ENCODE measurements at regions not wholly inside any gene's neighbourhood (a gene's known extent, or its start where the extent isn't known, plus 50 kb on each side); places are given as distances from the start of the nearest gene placed in this dataset.

- no peak for DNase-seq (ENCODE audit: low read depth in 2 of 2)
Measured at GRCh38 chr15:70505936-70506912, 257.1 kb downstream of the UACA start.

- DNase-seq (ENCODE audit: low read depth in 2 of 2) = peak in 1 of 2 experiments; percentile 27
Measured at GRCh38 chr15:70505411-70505919, 257.9 kb downstream of the UACA start.

DNA sequence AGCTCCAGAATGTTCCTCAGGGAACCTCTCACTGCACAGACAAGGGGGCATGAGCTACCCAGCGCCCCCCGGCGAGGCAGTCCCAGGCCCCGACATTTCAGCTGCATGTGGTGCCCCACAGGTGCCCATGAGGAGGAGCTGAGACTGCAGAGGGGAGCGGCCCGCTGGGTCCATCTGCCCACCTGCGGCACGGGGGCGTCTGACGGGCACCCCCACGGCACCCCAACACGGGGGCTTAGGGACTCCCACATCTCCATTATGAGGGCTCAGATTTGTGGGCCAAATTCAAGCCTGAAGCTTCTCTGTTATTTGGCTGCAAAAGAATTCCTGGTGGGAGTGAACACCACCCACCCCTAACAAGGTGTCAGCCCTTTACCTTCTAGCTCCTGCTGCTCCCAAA lies 258.4 kb downstream of the UACA start:
- DNase-seq (ENCODE audit: low read depth in 2 of 2) = no peak

DNA sequence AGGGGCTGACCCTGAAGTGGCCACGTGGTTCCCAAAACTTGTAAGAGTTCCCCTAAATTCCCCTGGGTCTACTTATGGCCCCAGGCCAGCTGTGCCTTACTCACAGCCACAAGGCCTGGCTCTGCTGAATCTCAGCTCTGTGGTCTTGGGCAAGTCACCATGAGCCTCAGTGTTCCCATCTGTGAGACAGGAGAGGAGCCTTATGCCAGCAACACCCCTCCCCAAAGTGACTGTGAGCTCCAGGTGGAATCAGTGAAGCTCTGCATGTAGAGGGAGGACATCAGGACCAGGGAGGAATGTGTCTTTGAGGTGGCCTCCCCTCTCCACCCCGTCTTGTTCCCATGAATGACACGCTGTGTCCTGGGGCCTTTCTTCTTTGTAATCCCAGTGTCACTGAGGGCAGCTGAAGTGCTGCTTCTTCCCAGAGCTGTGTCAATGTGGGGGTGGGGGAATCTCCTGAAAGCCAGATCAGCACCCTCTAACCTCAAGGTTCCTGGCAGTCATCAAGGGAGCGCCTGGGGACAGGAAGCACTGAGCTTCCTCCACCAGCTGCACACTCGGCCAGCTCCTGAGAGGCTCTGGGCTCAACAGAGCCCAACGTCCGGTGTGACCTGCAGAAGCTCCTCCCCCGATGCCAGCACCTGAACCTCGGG lies 258.9 kb downstream of the UACA start:
- DNase-seq (ENCODE audit: low read depth in 2 of 2) = peak; percentile 36 to 39

GRCh38 chr15:70503798-70504298 lies 259.5 kb downstream of the UACA start:
- DNase-seq (ENCODE audit: low read depth in 2 of 2) = no peak

DNA sequence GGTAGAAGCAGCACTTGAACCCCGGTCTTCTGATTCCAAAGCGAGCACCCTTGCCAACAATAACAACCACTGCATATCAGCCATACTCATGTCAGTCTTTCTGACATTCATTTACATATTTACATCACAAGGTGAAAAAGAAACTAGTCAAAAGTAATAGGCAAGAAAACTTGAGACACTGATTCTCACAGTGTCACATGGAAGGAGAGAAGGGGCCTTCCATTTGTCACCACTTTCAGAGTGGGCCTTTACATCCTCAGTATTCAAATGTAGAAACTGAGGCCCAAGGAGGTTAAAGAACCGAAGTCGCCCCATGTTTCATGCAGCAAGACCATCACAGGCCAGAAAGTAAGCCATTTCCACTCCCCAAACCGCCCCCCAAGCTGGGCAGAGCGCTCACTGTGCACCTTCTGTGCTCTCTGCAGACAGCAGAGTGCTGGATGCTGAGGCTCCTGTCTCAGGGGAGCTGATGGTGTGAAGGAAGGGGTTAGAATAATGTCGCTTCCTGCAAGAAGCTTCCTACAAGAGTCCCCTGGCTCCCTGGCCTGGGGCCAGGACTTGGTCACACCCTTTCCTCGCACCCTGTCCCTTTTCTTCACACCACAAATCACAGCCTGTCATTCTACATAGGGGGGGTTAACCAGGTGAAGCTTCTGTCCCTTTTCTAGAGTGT lies 260.1 kb downstream of the UACA start:
- DNase-seq (ENCODE audit: low read depth in 2 of 2) = no peak

DNA sequence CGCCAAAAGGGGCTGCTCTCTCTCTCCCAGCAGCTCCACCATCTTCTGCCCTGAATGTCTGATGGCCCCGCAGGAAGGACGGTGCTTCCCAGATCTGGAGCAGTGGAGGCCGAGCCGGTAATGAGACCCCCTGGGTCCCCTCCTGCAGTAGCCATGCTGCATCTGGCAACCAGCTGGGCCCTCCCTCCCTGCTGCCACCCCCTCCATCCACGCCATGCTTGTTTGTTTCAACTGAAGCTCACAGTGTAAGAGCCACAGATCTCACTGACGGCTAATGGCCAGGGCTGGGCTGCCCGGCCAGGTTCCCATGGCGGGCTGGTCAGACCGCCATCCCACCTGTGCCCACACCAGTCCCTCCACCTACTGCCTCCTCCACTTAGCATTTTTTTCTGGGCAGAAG lies 260.8 kb downstream of the UACA start:
- no peak for DNase-seq (ENCODE audit: low read depth in 2 of 2)

DNA sequence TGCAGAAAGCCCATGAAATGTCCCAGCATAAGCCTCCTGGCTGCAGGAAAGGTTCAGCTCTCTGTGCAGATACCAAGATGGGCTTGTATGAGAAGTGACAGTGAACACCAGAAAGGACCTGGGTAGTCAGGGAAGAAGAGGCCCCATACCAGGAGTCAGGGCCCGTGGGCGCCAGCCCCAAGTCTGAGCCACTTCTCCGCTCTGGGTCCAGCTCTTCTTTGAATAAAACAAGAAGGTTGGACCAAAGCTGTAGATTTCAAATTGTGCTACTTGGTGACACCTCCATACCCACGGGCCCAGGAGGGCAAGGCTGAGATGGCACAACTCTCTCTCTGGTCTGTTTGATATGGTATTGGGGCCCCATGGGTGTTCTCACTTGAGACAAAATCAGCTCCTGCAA lies 261.5 kb downstream of the UACA start:
- no peak for DNase-seq (ENCODE audit: low read depth in 2 of 2)

DNA sequence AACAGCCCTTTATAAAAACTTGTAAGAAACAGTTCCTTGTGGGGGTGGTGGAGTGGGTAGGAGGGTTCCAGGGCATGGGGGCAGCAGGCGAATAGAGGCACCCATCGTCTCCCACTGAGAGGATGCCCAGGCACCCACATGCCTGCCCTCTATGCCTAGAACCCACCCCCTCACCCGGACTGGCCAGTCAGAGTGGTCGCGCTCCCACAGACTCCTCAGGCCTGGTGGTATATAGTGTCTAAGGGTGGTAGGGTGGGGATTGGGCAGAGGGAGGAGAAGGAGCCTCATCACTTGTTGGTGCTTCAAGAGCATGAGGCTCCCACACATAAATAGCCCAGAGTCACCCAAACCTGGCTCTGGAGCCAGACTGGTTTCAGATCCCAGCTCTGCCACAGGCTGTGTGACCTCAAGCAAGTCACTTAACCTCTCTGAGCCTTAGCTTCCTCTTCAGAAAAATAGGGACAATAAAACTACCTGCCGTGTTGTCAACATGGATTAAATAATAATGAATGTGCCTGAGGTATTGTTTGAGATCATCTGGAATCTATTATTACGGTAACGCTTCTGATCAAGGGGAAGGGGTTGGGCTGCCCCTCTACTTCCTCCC lies 262.1 kb downstream of the UACA start:
- no peak for DNase-seq (ENCODE audit: low read depth in 2 of 2)

DNA sequence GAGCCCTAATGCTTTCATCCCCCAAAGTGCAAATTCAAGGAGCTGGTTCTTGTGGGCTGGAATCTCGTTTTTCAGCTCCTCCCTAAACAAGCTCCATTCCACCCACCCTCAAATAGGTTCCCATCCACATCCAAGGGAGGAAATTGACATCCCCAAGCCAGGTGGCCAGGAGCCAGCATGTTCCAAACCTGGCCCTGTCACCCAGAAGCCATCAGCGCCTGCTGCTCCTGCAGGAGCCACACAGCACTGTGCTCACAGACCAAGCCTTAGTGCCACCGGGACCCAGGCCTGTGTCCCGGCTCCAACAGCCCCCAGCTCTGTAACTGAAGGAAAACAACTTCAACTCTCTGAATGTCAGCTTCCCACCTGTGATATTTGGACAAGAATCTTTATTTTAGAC lies 263.6 kb downstream of the UACA start:
- DNase-seq (ENCODE audit: low read depth in 2 of 2) = no peak

DNA sequence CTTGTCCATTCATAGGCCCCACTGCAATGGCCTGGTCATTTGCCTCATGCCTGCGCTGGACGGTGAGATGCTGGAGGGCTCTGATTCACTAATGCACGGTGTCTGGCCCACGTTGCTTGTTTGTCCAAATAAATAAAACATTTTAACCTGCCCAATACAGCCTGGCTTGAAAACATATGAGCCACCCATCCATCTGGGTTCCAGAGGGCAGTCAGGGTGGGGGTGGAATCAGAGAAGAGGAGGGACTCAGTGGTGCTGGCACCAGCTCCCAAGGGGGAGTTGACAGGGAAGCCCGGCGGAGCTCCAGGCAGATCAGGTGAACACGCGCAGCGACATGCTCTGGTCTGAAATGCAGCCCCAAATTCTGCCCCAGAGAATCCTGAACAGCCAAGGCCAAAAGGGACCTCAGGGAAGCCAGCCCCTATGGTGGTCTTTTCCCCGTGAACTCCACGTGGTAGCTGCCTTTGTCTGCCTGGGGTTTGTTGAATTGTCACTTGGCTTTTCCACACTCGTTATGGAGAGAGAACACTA lies 265.2 kb downstream of the UACA start:
- DNase-seq (ENCODE audit: low read depth in 2 of 2) = no peak

- DNase-seq (ENCODE audit: low read depth in 2 of 2) = no peak
Measured at GRCh38 chr15:70497661-70498060, 265.7 kb downstream of the UACA start.

DNA sequence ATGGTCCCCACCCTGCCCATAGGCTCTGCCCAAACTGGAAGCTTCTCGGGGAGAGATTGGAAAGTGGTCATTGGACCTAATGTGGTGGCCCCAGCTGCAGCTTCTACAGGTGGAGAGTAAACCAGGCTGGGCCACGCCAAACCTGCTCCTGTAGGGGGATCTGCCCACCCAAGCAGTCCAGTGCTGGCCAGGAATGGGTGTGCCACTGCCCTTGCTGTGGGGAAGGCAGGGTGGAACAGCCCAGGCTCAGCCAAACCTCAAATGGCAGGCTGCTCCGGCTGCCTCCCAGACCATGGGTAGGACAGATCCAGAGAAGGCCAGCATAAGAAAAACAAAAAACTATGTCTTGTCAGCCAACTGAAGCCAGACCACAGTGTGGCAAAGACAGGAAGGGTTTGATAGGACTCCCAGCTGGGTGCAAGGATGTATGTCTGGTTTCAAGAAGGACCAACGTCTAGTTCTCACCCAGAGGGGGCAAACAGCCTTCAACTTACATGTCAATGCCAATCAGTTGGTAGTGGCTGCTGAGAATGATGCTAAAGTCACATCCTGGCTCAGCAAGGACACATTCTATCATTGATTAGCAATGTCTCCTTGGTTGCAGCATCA lies 267.3 kb downstream of the UACA start:
- no peak for DNase-seq (ENCODE audit: low read depth in 2 of 2)

- peak; percentile 66 to 67 for DNase-seq (ENCODE audit: low read depth in 2 of 2)
Measured at GRCh38 chr15:70494852-70495571, 268.3 kb downstream of the UACA start.

GRCh38 chr15:70494517-70494851 lies 268.9 kb downstream of the UACA start:
- no peak for DNase-seq (ENCODE audit: low read depth in 2 of 2)

DNA sequence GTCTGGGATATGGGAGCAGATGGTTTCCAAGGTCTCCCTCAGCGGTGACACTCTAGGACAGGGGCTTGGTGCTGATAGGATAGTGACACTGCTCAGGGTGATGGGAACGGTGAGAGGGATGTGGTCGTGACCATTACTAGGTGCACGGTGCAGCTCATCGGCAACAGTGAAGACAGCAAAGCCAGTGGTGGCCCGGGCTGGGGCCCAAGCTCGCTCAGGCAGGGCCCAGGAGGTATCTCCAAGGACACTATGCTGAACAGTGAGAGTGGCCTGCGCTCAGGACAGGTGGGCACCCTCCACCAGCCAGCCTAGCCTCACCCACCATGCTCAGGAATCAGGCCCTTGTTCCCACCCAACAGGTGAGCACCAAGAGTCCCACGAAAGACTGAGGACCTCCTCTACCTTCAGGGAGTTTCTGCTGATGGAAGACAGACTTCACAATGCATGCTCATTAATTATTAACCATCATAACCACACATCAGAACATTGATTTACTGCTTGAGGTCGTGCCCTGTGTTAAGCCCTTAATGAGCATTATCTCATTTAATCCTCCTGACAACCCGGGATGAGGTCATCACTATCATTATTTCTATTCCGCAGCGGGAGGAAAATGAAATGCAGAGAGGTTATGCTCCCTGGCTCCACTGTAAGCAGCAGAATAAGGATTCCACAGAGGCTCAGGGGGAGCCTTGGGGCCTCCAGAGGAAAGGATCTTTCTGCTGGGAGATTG lies 269.4 kb downstream of the UACA start:
- no peak for DNase-seq (ENCODE audit: low read depth in 2 of 2)

DNA sequence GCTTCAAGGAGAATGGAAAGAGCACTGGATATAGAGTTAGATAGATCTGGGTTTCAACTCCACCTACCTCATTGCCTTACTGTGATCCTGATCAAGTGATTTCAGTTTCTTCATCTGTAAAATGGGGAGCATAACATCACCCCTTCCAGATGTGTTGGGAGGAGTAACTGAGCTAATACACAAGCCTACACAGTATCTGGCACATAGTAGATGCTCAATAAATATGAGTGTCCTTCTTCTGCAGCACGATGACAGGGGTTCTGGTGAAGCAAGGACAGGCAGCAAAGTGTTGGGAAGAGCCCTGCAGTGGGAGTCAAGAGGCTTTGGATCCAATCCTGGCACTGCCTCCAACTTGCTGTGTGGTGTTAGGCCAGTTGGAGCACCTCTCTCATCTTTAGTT lies 270.0 kb downstream of the UACA start:
- no peak for DNase-seq (ENCODE audit: low read depth in 2 of 2)

GRCh38 chr15:70492240-70493177 lies 270.8 kb downstream of the UACA start:
- peak; percentile 43 to 47 for DNase-seq (ENCODE audit: low read depth in 2 of 2)

DNA sequence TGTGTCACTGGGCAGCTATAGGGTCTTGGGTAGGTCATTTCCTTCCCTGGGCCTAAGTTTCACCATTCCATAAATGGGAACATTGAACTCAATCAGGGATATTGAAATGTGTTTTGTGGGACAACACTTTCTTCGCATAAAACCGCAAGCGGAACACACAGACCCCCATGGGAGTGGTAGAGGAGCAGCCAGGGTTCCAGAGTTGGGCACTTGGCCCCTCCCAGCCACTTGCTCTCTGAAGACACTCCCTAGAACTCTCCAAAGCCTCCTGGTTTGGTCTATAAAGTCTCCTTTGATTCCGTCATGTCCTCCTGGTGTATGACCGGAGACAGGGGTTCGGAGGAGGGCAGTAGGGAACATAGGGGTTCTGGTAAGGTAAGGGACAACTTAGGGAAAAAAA lies 271.7 kb downstream of the UACA start:
- no peak for DNase-seq (ENCODE audit: low read depth in 2 of 2)

Data from fibroblast of skin of left biceps (primary cell).